ENCODE measurements at regions not wholly inside any gene's neighbourhood (a gene's known extent, or its start where the extent isn't known, plus 50 kb on each side); places are given as distances from the start of the nearest gene placed in this dataset.

DNA sequence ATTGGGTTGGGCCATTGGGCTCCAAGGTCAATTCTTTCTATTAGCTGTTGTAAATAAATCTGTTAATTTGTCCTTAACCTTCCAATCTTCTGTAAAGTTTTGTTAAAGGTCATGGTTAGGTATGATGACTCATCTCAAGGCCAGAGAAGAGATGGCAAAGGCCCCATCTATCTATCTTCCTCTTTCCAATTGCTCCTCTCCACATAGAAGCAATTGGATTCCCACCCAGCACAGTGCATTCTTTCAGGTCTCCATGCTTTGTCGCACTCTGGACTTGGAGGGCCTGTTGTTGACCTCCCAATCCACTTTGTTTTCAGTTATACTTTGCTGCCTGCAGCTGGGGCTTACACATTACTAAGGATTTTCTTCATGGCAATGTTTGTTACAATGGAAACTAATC is 118.5 kb downstream of the MFAP3L start:
- TF ChIP-seq SRF (IDR thresholded peaks at IDR 0.05; ENCODE audit: low read depth, low read length) (no peak), RFX5 (IDR thresholded peaks at IDR 0.05; ENCODE audit: borderline replicate concordance, low read depth, low read length) (no peak), POLR2A (IDR thresholded peaks at IDR 0.05; ENCODE audit: control extremely low read depth in 1 of 2, low read depth in 2 of 2, low read length in 2 of 2) (no peak), EP300 (IDR thresholded peaks at IDR 0.05; ENCODE audit: borderline replicate concordance in 1 of 2, low read depth in 2 of 2, low read length in 2 of 2) (no peak), POLR2AphosphoS5 (IDR thresholded peaks at IDR 0.05; ENCODE audit: low read depth, low read length) (no peak)
- TF ChIP-seq, protein P1, sequence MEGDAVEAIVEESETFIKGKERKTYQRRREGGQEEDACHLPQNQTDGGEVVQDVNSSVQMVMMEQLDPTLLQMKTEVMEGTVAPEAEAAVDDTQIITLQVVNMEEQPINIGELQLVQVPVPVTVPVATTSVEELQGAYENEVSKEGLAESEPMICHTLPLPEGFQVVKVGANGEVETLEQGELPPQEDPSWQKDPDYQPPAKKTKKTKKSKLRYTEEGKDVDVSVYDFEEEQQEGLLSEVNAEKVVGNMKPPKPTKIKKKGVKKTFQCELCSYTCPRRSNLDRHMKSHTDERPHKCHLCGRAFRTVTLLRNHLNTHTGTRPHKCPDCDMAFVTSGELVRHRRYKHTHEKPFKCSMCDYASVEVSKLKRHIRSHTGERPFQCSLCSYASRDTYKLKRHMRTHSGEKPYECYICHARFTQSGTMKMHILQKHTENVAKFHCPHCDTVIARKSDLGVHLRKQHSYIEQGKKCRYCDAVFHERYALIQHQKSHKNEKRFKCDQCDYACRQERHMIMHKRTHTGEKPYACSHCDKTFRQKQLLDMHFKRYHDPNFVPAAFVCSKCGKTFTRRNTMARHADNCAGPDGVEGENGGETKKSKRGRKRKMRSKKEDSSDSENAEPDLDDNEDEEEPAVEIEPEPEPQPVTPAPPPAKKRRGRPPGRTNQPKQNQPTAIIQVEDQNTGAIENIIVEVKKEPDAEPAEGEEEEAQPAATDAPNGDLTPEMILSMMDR (IDR thresholded peaks at IDR 0.05; ENCODE audit: control extremely low read depth in 1 of 3, insufficient read depth in 1 of 3, low read depth in 1 of 3, low read length in 3 of 3) = no peak

All from H1 (cell line).